ENCODE measurements at regions not wholly inside any gene's neighbourhood (a gene's known extent, or its start where the extent isn't known, plus 50 kb on each side); places are given as distances from the start of the nearest gene placed in this dataset.

- Histone ChIP-seq H3K4me1 (peaks cover 0 to 7% (median 3%) of the 10 kb centered on the region in 4 donors), H3K4me3 (no peak overlapping the region), H3K27ac (no peak overlapping the region), H3K9me3 (no peaks in the 10 kb centered on the region), H3K36me3 (no peaks in the 10 kb centered on the region), H3K27me3 (no peaks in the 10 kb centered on the region)
- DNase-seq (no peak), ATAC-seq (ENCODE audit: low FRiP score in 2 of 2) (peak in 1 of 2 donors; percentile 51)
- WGBS, 2 donors: 53 to 61% methylated on average over 1 of the region's 1 CpG
- TF ChIP-seq POLR2AphosphoS5 (IDR thresholded peaks at IDR 0.05) (no peak), EP300 (IDR thresholded peaks at IDR 0.05) (no peak), CTCF (IDR thresholded peaks at IDR 0.05) (no peak), POLR2A (IDR thresholded peaks at IDR 0.05) (no peak)
Observed at GRCh38 chr14:22311636-22312035, 277.4 kb downstream of the DAD1 start.

GRCh38 chr14:22305607-22306006 lies 283.4 kb downstream of the DAD1 start:
- no peaks in the 10 kb centered on the region for H3K9me3 ChIP-seq
- 61 to 71% methylated on average over 5 of the region's 5 CpGs for WGBS, 2 donors
- no peak overlapping the region for H3K27ac ChIP-seq
- H3K27me3 ChIP-seq: no peaks in the 10 kb centered on the region
- ATAC-seq (ENCODE audit: low FRiP score in 2 of 2) (no peak), DNase-seq (no peak)
- H3K4me3 ChIP-seq: no peak overlapping the region
- TF ChIP-seq CTCF (IDR thresholded peaks at IDR 0.05) (no peak), EP300 (IDR thresholded peaks at IDR 0.05) (no peak), POLR2A (IDR thresholded peaks at IDR 0.05) (no peak), POLR2AphosphoS5 (IDR thresholded peaks at IDR 0.05) (no peak)
- no peaks in the 10 kb centered on the region for H3K36me3 ChIP-seq
- H3K4me1 ChIP-seq: no peaks in the 10 kb centered on the region

DNA sequence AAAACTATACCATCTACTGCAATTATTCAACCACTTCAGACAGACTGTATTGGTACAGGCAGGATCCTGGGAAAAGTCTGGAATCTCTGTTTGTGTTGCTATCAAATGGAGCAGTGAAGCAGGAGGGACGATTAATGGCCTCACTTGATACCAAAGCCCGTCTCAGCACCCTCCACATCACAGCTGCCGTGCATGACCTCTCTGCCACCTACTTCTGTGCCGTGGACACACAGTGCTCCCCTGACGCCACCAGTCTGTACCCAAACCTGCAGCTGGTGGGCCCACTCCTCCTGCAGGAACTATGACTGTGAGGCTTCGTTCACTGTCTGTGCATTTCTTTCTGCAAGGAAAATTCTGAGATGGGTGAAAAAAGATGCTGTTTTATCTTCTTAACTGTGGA lies 284.7 kb downstream of the DAD1 start:
- ATAC-seq (ENCODE audit: low FRiP score in 2 of 2): no peak

GRCh38 chr14:22303589-22304195 lies 285.3 kb downstream of the DAD1 start:
- no peaks in the 10 kb centered on the region for H3K36me3 ChIP-seq
- H3K4me1 ChIP-seq: no peaks in the 10 kb centered on the region
- 25 to 31% methylated on average over 5 of the region's 5 CpGs for WGBS, 2 donors
- H3K27ac ChIP-seq: no peak overlapping the region
- no peak for ATAC-seq (ENCODE audit: low FRiP score in 2 of 2)
- no peaks in the 10 kb centered on the region for H3K9me3 ChIP-seq
- DNase-seq: no peak
- TF ChIP-seq CTCF (IDR thresholded peaks at IDR 0.05) (peak in 5 of 6 experiments; percentile 19 to 42 (median 22)), POLR2A (IDR thresholded peaks at IDR 0.05) (no peak), EP300 (IDR thresholded peaks at IDR 0.05) (no peak)
- H3K4me3 ChIP-seq: no peak overlapping the region
- H3K27me3 ChIP-seq: no peaks in the 10 kb centered on the region

More for the DNA sequence above, 284.7 kb downstream of the DAD1 start:
- Histone ChIP-seq H3K4me3 (no peak overlapping the region), H3K4me1 (no peaks in the 10 kb centered on the region), H3K27me3 (no peaks in the 10 kb centered on the region), H3K27ac (no peak overlapping the region), H3K36me3 (no peaks in the 10 kb centered on the region), H3K9me3 (no peaks in the 10 kb centered on the region)
- no peak for TF ChIP-seq CTCF (IDR thresholded peaks at IDR 0.05)
- TF ChIP-seq POLR2AphosphoS5 (IDR thresholded peaks at IDR 0.05): no peak
- no peak for TF ChIP-seq POLR2A (IDR thresholded peaks at IDR 0.05)
- TF ChIP-seq EP300 (IDR thresholded peaks at IDR 0.05): no peak
- DNase-seq: no peak
- 60 to 79% methylated on average over 6 of the region's 6 CpGs for WGBS, 2 donors

DNA sequence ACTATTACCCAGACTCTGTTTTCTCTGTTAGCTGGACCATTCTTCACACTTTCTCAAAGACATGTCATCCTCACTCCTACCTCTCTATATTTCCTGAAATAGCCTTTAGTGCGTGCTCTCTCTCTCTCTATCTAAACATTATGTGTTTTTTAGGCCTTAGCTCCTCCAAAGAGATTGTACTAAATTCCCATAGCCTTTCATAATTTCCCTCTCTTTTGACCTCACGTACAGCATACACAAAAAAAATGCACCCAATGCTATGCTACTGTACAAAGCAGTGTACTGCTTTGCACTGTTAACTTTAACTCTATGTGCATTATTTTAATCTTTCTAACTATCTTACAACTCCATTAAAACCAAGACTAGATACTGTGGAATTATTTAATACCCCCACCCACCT lies 288.4 kb downstream of the DAD1 start:
- ATAC-seq (ENCODE audit: low FRiP score in 2 of 2) (no peak), DNase-seq (no peak)
- Histone ChIP-seq H3K27me3 (no peaks in the 10 kb centered on the region), H3K4me3 (no peak overlapping the region), H3K27ac (no peak overlapping the region), H3K4me1 (no peaks in the 10 kb centered on the region), H3K9me3 (no peaks in the 10 kb centered on the region), H3K36me3 (no peaks in the 10 kb centered on the region)
- no peak for TF ChIP-seq CTCF (IDR thresholded peaks at IDR 0.05)
- no peak for TF ChIP-seq POLR2AphosphoS5 (IDR thresholded peaks at IDR 0.05)
- TF ChIP-seq POLR2A (IDR thresholded peaks at IDR 0.05): no peak
- TF ChIP-seq EP300 (IDR thresholded peaks at IDR 0.05): no peak
- WGBS, 2 donors: 60 to 66% methylated on average over 2 of the region's 2 CpGs

Measured in upper lobe of left lung (tissue), 6 donors.